ACHN (cell line): ENCODE measurements at regions not wholly inside any gene's neighbourhood (a gene's known extent, or its start where the extent isn't known, plus 50 kb on each side); places are given as distances from the start of the nearest gene placed in this dataset.
"Not testable (repeated sequence)": the region's sequence is repeated elsewhere in the genome, so short reads cannot be mapped to it uniquely, and the experiment has no call there.

Experiments
- DNase-seq: peaks from one replicate; pipeline ENCODE4 v3.0.0-alpha.2; 2015
- in situ Hi-C: cut with HindIII; loops from 2 replicates; pipeline ENCODE4 v1.10.0; 2017; ENCODE audit warnings: low sequenced_read_pairs, low pct_ligation_motif_present, low pct_unique_long_range_greater_than_20kb

DNA sequence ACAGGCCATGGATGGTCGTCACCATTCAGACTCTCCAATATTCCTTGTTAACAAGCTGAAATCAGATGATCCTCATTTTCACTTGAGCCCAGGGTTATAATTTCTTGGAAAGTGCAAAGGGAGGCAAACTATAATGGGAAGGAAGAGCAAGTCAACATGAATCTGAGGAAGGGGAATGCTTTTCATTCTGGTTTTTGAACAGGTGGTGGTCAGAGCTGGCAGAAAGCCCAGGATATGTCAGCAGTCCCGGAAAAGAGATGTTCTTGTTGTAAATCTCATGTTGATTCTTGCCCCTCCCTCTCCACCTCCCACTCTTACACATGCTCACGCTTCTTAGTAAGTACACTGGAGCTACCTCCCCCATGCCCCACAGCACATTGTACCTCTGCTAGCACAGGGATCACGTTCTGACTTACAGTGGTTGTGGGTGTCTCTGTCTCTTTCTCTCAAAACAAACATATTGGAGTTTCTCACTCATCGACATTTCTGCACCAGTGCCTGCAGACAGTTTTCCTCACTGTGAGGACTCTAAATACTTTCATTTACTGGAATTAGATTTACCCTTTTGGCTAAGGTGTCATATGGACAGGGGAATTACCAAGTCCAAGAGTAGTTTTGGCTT is 77.6 kb downstream of the XCL2 start:
- in situ Hi-C loops, result no loop called here
- no peak for DNase-seq

GRCh38 chr1:168461108-168461507 is 82.7 kb downstream of the XCL2 start:
- in situ Hi-C loops, DNase-seq: not testable (repeated sequence)

DNA sequence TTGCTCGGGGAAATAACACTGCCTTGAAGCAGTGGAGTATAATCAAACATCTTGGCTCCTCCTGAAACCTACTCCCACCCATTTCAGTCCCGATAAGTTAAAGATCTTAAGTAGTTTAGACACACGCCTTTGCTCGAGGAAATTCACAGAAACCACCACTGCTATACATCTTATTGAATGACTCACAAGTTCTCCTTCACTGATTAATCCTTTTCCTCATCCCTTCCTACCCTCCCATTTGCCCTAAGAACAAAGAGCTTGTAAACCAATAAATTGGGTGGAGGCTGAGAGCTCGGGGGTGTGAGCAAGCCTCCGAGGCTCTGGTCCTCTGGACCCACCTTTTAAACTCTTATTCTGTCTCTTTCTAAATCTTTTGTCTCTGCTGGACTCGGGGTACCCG is 86.5 kb downstream of the XCL2 start:
- in situ Hi-C loops, result not testable (repeated sequence)

DNA sequence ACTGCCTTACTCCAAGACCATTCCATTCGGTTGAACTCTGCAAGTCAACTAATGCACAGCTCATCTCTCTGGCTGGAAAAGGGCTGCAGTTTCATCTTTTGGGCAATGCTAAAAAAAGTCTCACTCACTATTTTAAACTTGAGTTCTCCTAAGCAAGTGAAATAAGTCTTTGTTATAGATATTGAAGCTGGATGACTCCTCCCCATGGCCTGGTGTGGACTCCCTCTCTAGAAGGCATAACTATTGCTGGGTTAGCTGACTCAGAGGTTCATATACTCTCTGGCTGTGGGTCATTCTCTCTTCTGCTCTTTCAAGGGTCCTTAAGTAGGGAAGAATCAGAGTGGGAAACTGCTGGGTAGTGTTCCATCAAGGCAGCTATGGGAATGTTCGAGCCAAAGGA is 88.0 kb downstream of the XCL2 start:
- no peak for DNase-seq
- in situ Hi-C loops, result no loop called here

More for the DNA sequence above, 86.5 kb downstream of the XCL2 start:
- not testable (repeated sequence) for DNase-seq

DNA sequence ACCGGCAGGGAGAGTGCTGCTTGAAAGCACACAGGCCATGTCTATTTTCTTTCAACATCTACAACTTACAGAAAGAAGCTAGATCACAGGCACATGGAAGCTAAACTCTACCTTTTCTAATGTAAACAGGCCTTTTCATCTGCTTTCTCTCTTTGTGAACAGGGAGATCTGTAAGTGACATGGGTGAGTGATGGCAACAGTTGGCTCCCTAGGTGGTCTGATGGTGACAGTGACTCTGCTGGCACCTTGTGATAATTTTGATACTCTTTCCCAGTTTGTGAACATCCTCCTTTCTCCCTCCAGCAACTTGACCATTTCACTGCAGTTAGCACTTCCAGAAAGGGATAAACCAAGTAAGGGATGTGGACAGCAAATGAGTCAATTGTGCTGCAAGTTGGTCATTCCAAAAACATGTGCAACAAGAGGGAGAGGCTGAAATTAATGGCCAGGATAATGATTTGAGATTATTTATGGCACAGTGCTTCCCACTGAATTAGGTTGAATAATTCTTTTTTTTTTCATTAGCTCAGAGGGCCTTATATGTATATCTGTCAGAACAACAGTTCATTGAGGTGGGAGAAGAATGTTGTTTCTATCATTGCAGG is 89.5 kb downstream of the XCL2 start:
- no peak for DNase-seq
- in situ Hi-C loops, result no loop called here

DNA sequence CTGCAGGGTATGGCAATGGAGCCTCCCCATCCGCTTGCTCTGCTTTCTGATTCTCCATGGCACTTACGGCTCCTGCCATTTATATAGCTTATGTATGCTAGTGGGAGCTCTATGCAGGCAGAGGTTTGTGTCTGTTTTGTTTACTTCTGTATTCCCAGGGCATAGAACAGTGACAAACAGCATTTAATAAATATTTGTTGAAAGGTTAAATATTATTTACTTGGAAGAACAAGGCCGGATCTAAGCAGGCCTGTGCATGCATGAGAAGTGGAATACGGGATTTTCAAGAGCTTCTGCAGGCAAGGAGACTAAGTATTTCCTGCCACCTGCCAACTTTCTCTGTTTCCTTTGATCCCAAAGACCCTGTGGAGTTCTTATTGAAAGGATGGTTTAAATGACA is 90.7 kb downstream of the XCL2 start:
- DNase-seq, result no peak
- in situ Hi-C loops, result no loop called here

DNA sequence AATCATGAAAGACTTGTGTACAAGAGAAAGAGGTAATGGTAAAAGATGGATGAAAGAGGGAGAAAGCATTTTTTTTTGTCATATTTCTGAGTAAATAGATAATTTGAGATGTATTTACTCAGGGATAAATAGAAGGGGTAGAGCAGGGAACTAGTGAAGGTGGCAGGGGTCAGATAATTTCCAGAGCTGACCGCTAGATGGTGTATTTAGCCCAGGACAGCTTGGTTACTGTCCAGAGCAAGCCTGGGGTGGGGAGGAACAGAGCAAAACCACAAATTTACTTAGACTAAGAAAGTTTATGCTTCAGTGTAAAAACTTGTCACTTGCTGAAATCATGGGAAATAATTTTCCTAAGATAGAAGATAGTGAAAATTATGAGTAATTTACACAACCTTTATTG is 91.5 kb downstream of the XCL2 start:
- peak; percentile 18 for DNase-seq
- in situ Hi-C loops, result no loop called here

DNA sequence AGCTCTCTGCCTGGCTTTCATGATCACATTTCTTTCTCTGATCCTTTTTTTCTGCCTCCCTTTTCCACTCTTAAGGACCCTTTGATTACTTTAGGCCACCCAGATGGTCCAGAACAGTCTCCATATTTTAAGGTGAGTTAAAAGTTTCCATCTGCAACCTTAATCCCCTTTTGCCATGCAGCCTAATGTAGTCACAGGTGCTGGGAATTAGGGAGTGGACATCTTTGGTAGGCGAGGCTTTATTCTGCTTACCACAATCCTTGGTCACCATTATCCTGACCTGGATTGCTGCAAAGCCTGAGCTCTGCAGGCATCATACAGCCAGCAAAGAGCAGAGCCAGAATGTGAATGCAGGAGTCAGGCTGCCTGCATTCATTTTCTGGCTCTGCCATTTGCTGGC is 95.9 kb downstream of the XCL2 start:
- in situ Hi-C loops, result no loop called here

GRCh38 chr1:168446081-168446480 is 97.7 kb downstream of the XCL2 start:
- no peak for DNase-seq

More for the DNA sequence above, 95.9 kb downstream of the XCL2 start:
- no peak for DNase-seq

GRCh38 chr1:168443899-168444298 is 99.9 kb downstream of the XCL2 start:
- in situ Hi-C loops, result no loop called here
- DNase-seq, result no peak

More at GRCh38 chr1:168446081-168446480, 97.7 kb downstream of the XCL2 start:
- in situ Hi-C loops, result no loop called here

DNA sequence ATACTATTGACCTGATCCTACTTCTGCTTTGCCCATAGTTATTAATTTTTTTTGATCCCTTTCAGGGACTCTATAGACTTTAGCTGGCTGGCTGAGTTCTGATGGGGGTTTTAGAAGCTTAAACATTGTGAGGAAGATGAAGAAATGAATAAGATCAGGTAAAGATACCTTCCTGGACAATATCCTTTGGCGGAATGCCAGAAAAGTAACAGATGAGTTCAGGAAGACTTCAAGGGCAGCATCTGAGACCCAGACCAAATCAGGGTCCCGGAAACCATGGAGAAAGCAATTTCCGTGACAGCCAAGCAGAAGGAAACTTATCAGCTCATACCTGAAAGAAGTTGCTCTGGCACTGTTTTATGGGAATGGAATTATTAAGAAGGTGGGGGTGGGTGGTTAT is 100.4 kb downstream of the XCL2 start:
- in situ Hi-C loops, result no loop called here

DNA sequence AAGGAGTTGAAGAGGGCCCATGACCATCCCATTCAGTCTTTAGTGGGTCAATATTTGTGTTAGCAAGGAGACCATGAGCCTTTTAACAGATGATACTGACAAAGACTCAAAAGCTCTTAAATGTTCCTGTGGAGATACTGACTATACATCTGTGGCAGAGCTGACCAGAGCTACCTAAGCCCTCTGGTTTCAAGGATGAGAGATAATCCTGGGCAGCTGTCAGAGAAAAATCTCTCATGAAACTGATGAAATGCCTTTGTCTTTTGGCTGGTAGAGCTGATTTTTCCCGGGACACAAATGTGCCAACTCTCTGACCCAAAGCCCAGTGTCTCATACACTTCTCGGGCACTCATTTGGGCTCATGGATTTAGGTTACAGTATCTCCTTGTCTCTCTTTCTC is 100.9 kb downstream of the XCL2 start:
- no peak for DNase-seq
- in situ Hi-C loops, result no loop called here

More for the DNA sequence above, 100.4 kb downstream of the XCL2 start:
- DNase-seq, result no peak

- in situ Hi-C loops, result no loop called here
- no peak for DNase-seq
These were observed 102.1 kb downstream of the XCL2 start for GRCh38 chr1:168441745-168442144.

- DNase-seq, result peak; percentile 75
- in situ Hi-C loops, result no loop called here
These were observed 104.1 kb downstream of the XCL2 start for GRCh38 chr1:168439456-168440375.

GRCh38 chr1:168438626-168439025 is 105.2 kb downstream of the XCL2 start:
- in situ Hi-C loops, result no loop called here
- no peak for DNase-seq

- in situ Hi-C loops, result no loop called here
- DNase-seq, result no peak
These were observed 106.0 kb downstream of the XCL2 start for GRCh38 chr1:168437821-168438220.

DNA sequence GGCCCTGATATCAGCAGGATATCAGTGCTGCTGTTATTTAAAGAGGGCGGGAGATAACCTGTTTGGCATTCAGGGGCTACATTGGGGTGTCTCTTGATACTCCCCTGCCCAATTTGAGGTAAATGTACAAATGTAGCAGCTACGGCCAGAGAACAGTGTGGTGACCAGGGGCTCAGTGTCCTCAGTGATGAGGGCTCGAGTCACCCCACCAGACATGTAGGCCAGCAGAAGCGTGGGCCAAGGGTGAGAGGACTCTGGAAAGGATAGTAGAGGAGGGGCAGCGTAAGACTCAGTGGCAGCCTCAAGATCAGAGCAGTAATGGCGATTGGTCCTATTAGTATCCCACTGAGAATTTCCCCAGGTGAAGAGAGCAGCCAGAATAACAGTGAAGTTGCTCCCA is 108.4 kb downstream of the XCL2 start:
- in situ Hi-C loops, result no loop called here
- DNase-seq, result no peak

DNA sequence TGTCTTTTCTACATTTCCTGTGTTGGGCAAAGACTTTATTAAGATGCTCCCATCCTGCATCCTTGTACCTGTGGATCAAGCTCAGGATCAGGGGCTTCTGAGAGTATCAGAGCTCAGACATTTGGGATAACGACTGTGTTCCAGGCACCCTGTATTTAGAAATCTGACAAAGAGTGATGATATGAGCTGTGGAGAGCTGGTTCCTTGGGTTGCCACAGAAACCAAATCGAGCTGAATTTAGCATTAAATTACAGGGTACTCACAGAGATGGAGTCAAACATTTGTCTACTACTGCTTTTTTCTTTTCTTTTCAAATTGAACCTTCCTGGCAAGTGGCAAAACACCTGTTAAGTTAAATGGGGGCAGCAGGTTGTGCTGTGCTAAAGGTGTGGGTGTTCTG is 110.6 kb downstream of the XCL2 start:
- DNase-seq, result no peak
- in situ Hi-C loops, result no loop called here

DNA sequence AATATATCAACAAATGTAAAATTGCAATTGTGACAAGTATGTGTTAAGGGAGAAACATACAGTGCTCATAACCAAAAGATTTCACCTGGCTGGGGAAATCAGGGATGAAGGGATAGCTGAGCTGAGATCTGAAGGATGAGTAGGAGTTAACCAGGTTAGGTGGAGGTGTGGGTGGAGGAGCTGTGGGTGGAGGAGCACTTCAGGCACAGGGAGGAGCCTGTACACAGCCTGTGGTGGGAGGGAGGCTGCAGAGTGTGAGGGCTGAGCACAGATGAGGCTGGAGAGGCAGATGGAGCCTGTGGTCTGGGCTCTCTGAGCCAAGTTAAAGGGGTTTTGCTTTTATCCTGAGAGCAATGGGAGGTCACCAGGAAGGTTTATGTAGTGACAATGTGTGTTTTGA is 111.9 kb downstream of the XCL2 start:
- DNase-seq, result no peak
- in situ Hi-C loops, result no loop called here
